NOMO-1 treated with DMSO at 0.1 percent for 48 hours (cell line): ENCODE measurements at regions not wholly inside any gene's neighbourhood (a gene's known extent, or its start where the extent isn't known, plus 50 kb on each side); places are given as distances from the start of the nearest gene placed in this dataset.

ENCODE experiments used
- DNase-seq: peaks from one replicate; lab custom pipeline; 2025; ENCODE audit not compliant: unreplicated experiment; lab: John Stamatoyannopoulos, UW

DNA sequence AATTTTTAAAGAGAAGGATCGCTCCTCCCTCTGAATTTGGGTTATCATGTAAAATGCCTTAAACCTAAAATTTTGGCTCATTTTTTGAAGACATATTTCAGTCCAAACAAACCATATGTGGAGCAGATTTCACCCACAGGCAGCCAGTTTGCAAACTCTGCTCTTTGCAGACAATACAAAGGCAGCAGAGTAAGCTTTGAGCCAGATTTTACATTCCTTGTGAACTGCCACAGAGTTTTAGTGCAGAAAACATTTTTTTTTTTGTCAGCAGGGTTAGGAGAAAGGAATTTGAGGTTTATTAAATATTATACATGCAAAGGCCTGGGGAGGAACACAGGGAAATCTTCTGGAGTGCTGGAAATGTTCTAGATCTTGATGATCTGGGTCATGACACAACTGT is 171.9 kb upstream of the FN1 start:
- no peak for DNase-seq

DNA sequence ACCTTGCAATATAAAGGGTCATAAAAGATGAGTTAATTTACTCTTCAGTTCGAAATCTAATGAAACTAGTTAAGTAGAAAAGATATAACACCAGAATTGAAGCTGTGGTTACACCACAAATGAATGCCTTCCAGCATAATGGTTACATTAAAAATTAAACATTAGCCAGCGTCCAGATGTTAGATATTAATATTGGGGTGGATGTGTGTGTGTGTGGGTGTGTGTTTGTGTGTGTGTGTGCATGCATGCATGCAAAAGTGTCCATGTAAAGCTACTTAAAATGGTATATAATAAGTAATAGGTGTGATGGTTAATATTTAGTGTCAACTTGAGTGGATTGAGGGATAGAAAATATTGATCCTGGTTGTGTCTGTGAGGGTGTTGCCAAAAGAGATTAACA is 170.4 kb upstream of the FN1 start:
- no peak for DNase-seq

DNA sequence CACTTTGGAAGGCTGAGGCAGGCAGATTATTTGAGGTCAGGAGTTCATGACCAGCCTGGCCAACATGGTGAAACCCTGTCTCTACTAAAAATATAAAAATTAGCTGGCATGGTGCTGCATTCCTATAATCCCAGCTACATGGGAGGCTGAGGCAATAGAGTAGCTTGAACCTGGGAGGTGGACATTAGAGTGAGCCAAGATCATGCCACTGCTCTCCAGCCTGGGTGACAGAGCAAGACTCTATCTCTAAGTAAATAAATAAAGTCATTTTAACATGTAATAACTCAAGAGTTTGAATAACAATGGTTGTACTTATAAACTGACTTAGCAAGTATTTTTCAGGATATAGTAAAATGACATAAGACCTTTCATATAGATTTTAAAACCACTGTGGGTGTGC is 169.3 kb upstream of the FN1 start:
- DNase-seq, result no peak

DNA sequence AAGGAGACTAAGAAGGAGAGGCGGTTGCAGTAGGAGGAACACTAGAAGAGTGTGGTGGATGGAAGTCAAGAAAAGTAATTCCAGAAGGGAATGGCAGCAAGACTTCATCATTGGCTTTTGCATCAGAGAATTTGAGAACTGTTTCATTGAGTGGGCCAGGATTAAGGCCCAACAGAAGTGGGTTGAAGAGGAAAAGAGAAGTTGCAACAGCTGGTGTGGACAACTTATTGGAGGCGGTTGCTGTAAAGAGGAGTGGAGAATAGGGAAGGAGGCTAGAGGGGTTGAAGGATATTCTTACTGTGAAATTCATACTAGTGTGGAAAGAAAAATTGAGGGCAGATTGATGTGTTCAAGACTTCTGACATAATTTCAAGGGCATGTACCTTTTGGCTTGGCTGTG is 168.7 kb upstream of the FN1 start:
- DNase-seq, result peak; percentile 13

DNA sequence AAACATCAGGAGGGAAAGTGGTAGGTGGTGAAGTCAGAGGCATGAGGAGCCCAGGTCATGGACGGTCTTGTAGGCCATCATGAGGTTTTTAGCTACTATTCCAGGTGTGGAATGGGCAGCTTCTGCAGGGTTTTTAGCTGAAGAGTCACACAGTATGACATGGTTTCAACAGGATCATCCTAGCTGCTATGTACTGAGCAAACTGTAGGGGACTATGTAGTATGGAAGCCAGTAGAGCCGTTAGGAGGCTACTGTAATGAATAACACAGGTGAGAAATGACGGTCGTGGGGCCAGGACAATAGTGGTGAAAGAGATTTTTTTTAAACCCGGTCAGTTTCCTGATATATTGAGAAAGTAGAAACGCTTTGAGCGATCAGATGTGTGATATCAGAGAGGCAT is 167.6 kb upstream of the FN1 start:
- no peak for DNase-seq

DNA sequence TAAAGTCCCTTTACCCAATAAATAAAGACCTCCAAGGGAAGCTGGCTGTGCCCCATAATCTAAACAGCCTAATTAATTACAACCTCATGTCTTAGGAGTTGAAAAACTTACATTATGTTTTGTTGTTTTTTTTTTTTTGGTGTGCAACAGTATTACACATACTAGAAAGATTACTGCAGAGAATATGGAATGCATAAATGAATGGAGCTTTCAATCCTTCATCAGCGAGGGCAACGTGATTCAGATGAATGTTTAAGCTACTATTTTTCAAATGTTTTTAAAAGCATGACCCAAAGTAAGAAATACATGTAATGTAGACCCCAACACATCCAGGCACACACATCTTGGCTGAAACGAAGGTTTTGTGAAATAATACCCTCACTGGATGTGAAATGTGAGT is 167.1 kb upstream of the FN1 start:
- no peak for DNase-seq

DNA sequence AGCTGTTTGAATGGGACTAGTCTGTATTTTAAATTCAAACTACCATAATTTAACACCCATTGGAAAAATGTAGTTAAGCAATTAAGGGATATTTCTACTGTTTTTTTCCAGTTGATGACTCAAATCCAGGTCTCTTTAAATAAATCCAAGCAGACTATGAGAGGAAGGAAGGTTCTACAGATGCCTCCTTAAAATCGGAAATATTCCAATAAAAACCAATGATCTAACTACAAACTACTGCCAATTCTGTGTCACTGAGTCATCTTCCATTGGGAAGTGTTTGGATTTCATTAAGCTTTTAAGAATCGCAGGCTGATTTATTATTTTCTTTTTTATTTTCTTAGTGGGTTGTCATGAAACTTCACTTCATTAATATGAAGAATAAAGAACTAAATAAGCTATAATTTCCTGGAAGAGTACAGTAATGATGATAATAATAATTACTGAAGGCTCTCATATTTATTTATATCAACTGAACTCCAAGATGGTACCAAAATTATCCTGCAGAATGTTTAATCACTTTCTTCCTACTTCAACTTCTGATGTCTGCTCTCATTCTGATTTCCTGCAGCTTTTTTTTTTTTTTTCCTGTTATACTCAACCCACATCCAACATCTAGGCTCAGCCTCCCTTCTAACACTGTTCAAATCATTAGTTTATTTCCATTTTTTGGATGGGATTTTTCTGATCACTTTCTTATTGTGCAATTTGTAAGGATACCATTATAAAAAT is 166.3 kb upstream of the FN1 start:
- DNase-seq, result no peak

DNA sequence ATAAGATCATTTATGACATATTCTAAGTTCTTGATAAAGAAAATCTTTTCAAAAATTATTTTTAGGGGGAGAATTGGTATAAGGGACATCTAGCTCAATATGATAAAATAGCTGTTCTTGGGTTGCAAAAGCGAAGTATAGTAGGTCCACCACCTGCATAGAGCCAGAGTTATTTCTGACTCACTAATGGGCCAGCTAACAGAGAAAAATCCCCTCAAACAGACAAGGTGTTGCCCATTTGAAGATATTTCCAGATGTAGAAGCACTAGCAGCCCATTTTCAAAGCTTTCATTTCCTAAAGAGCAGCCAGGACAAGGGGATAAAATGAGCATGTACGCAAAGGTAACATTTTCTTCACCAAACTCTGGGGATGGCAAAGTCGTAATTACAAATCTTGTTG is 165.7 kb upstream of the FN1 start:
- DNase-seq, result no peak

DNA sequence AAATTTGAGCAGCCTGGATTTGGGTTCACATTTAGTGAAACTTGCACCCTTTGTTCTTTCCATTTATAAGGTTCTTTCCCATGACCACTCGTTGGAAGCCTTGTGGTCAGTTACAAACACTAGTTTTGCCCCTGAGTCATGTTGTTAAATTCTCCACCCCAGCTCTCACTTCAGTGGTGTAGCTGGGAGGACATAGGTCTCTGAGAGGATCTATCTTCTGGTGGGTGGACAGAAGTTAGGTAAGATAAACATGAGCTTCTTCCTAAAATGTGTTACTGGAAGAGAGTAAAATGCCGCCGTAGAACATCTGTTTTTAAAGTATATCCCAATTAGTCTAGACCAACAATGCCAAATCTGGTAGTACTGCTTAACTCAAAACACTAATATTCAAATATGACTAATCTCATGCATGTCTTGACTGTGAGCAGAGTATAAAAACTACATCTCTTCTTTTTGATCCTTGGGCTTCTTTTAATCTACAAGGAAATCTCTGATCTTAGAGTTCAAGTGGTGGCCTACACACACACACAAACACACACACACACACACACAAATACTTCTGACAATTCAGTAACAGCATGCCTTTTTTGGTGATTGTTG is 162.6 kb upstream of the FN1 start:
- no peak for DNase-seq

DNA sequence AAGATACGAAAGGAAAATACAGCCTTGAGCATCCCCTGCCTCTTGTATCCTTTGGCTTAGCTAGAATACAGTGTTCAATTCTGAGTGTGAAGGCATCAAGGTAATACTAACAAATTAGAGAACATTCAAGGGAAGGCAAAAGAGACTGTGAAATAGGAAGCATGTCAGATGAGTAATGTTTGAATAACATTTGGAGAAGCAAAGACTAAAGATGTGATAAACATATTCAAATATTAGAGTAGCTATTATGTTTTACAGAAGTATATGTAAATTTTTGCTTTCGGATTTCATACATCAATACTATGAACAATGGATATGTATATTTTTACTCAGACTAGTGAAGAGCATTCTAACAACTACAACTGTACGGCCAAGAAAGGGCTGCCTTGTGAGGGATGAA is 161.7 kb upstream of the FN1 start:
- no peak for DNase-seq

DNA sequence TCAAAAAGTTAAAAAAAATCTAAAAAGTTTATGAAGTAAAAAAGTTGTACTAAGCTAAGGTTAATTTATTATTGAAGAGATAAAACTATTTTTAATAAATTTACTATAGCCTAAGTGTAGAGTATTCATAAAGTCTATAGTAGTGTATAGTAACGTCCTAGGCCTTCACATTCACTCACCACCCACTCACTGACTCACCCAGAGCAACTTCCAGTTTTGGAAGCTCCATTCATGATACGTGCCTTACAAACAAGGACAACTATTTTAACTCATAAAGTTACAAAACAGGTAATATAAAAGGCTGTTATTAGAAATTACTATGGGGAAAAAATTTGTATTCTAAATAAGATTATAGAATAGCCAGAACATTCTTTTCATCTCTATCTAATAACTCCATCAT is 158.9 kb upstream of the FN1 start:
- no peak for DNase-seq

DNA sequence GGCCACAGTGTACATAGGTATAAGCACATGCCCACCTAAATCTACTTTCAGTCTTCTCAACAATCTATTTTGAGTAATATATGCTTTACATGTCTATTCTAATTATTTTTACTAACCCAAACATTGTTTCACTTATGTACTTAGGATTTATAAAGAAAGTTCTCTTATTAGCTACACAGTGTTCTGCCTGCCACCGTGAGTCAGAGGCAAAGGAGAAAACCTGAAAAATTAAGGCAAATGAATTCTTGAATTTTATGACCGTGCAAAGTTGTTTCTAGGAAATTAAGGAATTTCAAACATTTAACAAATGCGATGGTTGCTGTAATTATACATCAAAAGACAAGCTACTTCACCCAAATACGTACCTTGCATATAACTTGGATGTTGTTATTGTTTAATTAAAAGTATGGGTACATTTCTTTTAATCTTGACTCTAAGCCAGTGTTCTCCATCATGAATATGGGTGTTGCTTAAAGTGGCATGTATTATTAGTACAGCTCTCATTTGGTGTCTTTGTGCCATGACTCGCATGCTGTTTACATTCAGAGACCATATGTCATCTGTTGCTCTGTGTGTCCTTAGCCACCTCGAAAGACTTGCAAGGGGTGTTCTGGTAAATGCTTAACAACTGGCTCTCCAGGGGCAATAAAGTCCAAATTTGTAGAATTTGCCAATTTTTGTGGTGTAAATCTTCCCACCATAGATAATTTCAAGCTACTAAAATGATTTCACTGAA is 154.3 kb upstream of the FN1 start:
- DNase-seq, result no peak

DNA sequence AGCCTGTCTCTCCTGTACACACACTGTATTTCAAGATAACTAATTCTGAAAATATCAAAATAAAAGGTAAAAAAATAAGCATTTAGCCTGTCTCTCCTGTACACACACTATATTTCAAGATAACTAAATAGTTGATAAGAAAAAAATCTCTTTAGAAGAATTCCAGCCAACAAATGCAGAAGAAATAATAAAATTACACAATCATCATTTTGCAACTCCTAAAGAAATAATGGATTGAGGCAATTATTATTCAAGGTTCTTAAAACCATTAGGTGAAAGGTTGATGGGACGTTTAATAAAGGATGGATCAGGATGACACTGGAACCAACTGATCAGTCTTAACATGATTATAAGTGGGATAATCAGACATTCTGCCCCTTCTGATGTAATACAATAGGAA is 148.0 kb upstream of the FN1 start:
- DNase-seq, result no peak

DNA sequence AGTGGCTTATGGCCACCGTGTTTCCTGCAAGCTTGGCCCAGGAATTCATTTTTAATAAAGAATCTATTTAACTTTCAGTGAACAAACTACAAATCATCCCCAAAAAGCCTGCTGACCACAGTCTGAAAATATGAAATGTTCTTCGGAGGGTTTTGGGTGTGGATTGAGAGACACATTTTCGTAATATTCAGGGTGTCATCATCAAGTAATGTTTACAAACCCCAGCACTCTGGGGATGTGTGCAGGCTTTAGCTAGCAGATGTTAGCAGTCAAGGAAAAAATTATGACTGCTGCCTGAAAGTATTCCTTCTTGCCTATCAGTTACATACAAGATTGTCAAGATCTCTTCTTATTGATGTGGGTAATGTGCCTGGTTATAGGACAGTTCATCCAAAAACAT is 143.9 kb upstream of the FN1 start:
- DNase-seq, result peak; percentile 39

DNA sequence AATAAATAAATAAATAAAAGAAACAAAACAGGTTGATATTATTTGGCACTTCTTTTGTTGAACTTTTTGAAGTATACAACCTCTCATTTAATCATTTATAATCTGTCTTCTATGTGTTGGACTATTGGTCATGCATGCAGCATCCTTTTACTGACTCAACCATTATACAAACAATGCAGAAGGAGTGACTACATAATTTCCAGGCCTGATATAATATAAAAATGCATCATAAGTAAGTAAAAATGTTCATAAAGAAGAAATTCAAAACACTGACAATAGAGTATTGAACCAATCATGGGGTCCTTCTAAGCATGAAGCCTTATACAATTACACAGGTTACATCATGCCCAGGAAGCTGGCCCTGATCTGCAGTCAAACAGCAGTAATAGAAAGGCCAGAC is 141.5 kb upstream of the FN1 start:
- no peak for DNase-seq

DNA sequence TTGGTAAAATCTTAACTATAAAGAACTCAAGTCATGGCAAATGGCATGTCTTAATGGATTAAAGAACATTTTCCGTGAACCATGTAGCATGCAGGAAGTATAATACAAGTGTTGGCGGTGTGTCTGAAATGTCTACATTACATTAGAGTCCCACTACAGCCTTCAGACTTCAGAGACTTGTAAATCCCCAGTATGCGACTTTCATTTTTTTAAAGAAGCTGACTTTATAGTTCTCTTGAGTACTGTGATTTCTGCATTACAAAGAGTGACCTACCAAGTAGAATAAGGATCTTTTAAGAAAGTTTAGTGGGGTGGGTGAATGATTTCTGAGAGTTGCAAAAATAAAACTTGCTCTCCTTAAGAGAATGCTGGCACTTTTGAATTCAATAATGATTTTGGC is 140.7 kb upstream of the FN1 start:
- no peak for DNase-seq

DNA sequence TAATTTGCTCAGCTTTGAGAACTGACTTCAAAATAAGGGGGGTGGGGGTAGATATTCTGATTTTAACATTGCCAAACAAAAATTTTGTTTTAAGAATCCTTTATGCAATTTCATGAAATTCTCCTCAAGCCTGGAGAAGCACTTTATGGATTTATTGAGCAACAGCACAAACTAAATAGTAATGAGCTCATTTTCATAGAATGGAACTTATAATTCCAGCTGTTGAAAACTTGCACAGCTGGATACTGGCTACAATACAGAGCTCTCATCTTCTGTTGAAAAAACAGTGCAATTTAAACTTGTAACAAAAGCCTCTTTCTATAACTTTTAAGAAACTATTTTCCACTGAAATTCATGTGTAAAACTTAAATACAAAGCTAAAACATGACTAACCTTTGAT is 137.6 kb upstream of the FN1 start:
- DNase-seq, result no peak

DNA sequence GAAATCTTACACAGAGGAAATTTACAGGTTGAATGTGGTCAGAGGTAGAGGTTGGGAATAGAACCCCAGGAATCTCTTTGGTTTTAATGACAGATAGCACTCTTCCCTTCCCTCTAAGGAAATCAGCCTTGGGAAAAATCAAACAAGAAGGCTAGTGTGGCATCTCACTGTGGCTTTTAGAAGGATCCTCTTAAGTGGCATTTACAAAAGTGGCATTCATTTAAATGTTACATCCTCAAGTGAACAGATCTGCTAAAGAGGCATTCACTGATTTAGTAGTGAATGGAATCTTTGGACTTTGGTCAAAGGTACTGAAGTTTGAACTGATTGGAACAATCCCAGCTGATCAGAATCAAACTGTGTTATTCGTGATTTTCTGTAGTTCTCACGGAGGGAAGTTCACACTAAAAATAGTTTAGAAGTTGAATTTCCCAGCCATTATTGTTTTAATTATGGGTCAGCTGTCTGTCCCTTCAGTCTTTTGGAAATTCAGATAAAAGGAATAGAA is 136.5 kb upstream of the FN1 start:
- no peak for DNase-seq

DNA sequence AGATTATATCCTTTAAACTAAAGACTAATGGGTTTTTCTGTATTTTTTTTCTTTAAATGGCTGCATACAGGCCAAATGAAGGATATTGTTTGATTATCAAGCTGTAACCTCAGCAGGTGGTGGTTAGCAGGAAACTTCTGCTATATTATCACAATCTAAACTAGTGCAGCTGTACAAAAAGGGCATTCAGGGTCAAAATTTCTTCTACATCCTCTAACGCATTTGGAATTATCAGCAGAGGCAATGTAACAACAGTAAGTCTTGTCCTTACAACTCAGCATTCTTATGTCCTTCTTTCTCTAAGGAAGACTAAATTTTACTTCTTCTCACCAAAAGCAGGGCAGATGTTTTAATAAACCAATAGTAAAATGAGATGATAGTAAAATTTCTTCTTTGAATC is 135.8 kb upstream of the FN1 start:
- DNase-seq, result no peak

DNA sequence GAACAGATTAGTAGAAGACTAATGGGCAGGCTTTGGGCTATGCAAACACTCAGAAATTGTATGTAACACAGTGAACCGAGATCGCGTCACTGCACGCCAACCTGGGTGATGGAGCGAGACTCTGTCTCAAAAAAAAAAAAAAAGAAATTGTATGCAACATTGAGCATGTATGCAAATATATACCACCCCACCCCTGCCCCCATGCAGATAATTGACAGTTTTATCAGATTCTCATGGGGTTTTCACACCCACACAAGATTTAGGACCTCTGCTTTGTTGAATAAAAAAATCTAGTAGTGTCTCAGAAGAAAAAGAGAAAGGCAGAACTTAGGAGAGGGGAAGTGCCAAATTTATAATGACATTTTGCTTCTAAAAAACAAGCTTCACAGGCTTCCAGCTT is 131.6 kb upstream of the FN1 start:
- DNase-seq, result no peak

DNA sequence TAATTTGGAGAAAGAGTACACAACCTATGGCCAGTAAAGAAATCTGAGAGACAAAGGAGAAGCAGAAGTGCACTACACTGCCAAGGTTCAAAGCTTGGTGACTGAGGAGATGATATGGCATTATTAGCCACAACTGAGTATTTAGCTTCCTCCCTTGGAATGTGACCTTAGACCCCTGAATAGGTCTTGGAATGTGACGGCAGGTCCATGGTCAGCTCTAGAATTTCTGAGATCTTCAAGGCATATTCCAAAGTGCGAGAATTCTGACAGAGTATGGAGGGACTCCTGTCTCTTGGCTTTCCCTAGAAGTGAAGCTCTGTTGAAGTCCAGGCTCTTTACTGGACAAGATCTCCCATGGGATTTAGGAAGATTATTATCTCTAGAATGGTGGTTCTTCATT is 130.0 kb upstream of the FN1 start:
- no peak for DNase-seq

DNA sequence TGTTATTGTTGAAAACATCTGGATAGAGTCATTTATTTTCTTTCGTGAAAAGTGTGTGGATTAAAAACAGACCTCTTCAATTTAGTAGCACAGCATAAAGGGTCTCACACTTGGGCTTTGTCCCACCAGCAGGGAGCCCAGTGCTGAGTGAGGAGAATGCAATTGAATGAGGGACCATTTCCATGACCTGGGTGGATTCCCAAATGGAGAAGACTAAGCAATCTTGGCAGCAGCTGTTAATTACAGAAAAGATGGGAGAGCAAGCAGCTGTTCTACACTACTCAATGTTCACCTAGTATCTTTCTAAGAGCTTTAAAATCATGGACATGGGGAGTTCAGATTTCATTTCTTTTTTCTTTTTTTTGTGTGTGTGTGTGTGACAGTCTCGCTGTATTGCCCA is 121.8 kb upstream of the FN1 start:
- DNase-seq, result no peak
